Lung (tissue), 11 donors: ENCODE measurements at regions not wholly inside any gene's neighbourhood (a gene's known extent, or its start where the extent isn't known, plus 50 kb on each side); places are given as distances from the start of the nearest gene placed in this dataset.
"Not testable (repeated sequence)": the region's sequence is repeated elsewhere in the genome, so short reads cannot be mapped to it uniquely, and the experiment has no call there.

Experiments
- ATAC-seq: fragments of 200-7000 bp; cut with Tn5 transposase; one replicate; pipeline ENCODE4 v1.9.1; 2020; ENCODE audit warnings: moderate number of reproducible peaks; ENCODE audit not compliant: insufficient read depth, low FRiP score
- DNase-seq, 3 donors: peaks; one replicate each; pipeline ENCODE4 v3.0.0-alpha.2; 2013 to 2017
- H3K27ac ChIP-seq, 2 donors: one replicate each; pipeline ENCODE4 v1.5.1; 2013; ENCODE audit warnings: mild to moderate bottlenecking in 2 of 2, moderate library complexity in 2 of 2, control low read depth in 1 of 2, inconsistent platforms in 1 of 2, low read depth in 1 of 2, low read length in 1 of 2
- H3K27me3 ChIP-seq, 3 donors: one replicate each; pipeline ENCODE4 v1.5.1; 2013; ENCODE audit warnings: low read length in 2 of 3; ENCODE audit not compliant: control insufficient read depth in 3 of 3, insufficient read depth in 3 of 3
- H3K36me3 ChIP-seq, 4 donors: one replicate each; pipeline ENCODE4 v1.5.1; 2013; ENCODE audit warnings: low read length in 4 of 4, mild to moderate bottlenecking in 1 of 4, moderate library complexity in 1 of 4; ENCODE audit not compliant: control insufficient read depth in 4 of 4, insufficient read depth in 4 of 4
- H3K4me1 ChIP-seq, 5 donors: one replicate each; pipeline ENCODE4 v1.5.1; 2013; ENCODE audit warnings: low read length in 5 of 5, mild to moderate bottlenecking in 2 of 5, moderate library complexity in 1 of 5; ENCODE audit not compliant: control insufficient read depth in 5 of 5, insufficient read depth in 5 of 5
- H3K4me3 ChIP-seq: one replicate; pipeline ENCODE4 v1.5.1; 2013; ENCODE audit warnings: mild to moderate bottlenecking, control low read depth, moderate library complexity
- H3K9ac ChIP-seq, 2 donors: one replicate each; pipeline ENCODE4 v1.5.1; 2013; ENCODE audit warnings: low read length in 2 of 2, control low read depth in 1 of 2; ENCODE audit not compliant: insufficient read depth in 1 of 2
- H3K9me3 ChIP-seq, 4 donors: one replicate each; pipeline ENCODE4 v1.5.1; 2013; ENCODE audit warnings: low read length in 3 of 4, mild to moderate bottlenecking in 1 of 4, moderate library complexity in 1 of 4; ENCODE audit not compliant: control insufficient read depth in 4 of 4, insufficient read depth in 3 of 4
- CTCF ChIP-seq: IDR thresholded peaks from 2 replicates; pipeline ENCODE4 v1.5.1; 2012; ENCODE audit warnings: mild to moderate bottlenecking; ENCODE audit errors: control extremely low read depth, extremely low read depth
- WGBS, 2 donors: extraction: QIAGEN DNeasy Blood & Tissue Kit; methylation state at CpG; one replicate each; pipeline ENCODE4 v1.1.7; 2013; 5-methylcytosine and 5-hydroxymethylcytosine counted together
- donor health status: control.
- donor health status: control.
- donor health status: Bipolar disorder and iron deficiency.
- donor health status: healthy.
- donor health status: DM: yes; HTN: yes; CAD: no.

GRCh38 chr9:21533597-21533996 is 51.5 kb upstream of the IFNE start:
- Histone ChIP-seq H3K9ac (no peak overlapping the region), H3K9me3 (peaks cover 0 to 3% (median 0%) of the 10 kb centered on the region in 4 donors), H3K27me3 (no peaks in the 10 kb centered on the region), H3K4me3 (no peak overlapping the region), H3K27ac (no peak overlapping the region), H3K4me1 (no peaks in the 10 kb centered on the region), H3K36me3 (no peaks in the 10 kb centered on the region)
- DNase-seq = no peak
- no peak for ATAC-seq
- WGBS, 2 donors = 56 to 58% methylated on average over 4 of the region's 4 CpGs
- no peak for TF ChIP-seq CTCF

- no peak for TF ChIP-seq CTCF
- Histone ChIP-seq H3K27ac (no peak overlapping the region), H3K9ac (no peak overlapping the region), H3K27me3 (no peaks in the 10 kb centered on the region), H3K4me1 (no peaks in the 10 kb centered on the region), H3K4me3 (no peak overlapping the region), H3K36me3 (no peaks in the 10 kb centered on the region), H3K9me3 (peaks cover 0 to 3% (median 0%) of the 10 kb centered on the region in 4 donors)
- WGBS, 2 donors = 92 to 100% methylated on average over 2 of the region's 2 CpGs
- ATAC-seq = no peak
- DNase-seq = no peak
These were observed 53.3 kb upstream of the IFNE start for GRCh38 chr9:21535396-21535795.

- ATAC-seq (no peak), DNase-seq (no peak)
- WGBS, 2 donors = 61 to 65% methylated on average over 2 of the region's 2 CpGs
- Histone ChIP-seq H3K36me3 (no peaks in the 10 kb centered on the region), H3K4me3 (no peak overlapping the region), H3K4me1 (no peaks in the 10 kb centered on the region), H3K27ac (no peak overlapping the region), H3K9me3 (no peaks in the 10 kb centered on the region), H3K27me3 (no peaks in the 10 kb centered on the region), H3K9ac (no peak overlapping the region)
- no peak for TF ChIP-seq CTCF
These were observed 60.7 kb upstream of the IFNE start for GRCh38 chr9:21542787-21543186.

- H3K27me3 ChIP-seq = no peaks in the 10 kb centered on the region
- no peaks in the 10 kb centered on the region for H3K9me3 ChIP-seq
- no peaks in the 10 kb centered on the region for H3K36me3 ChIP-seq
- H3K9ac ChIP-seq = no peak overlapping the region
- no peak overlapping the region for H3K27ac ChIP-seq
- no peak for ATAC-seq
- 77 to 84% methylated on average over 4 of the region's 4 CpGs for WGBS, 2 donors
- no peaks in the 10 kb centered on the region for H3K4me1 ChIP-seq
- no peak overlapping the region for H3K4me3 ChIP-seq
- DNase-seq = no peak
- no peak for TF ChIP-seq CTCF
These were observed 61.1 kb upstream of the IFNE start for GRCh38 chr9:21543187-21543586.

DNA sequence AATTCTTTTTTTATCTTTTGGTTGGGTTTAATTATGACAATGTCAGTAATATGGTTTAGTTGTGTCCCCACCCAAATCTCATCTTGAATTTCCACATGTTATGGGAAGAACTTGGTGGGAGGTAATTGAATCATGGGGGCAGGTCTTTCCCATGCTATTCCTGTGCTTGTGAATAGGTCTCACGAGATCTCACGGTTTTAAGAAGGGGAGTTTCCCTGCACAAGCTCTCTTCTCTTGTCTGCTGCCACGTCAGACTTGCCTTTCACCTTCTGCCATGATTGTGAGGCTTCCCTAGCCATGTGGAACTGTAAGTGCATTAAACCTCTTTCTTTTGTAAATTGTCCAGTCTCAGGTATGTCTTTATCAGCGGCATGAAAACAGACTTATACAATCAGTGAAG is 61.7 kb upstream of the IFNE start:
- H3K9ac ChIP-seq, H3K9me3 ChIP-seq, H3K27me3 ChIP-seq, DNase-seq, H3K27ac ChIP-seq, H3K36me3 ChIP-seq, ATAC-seq, H3K4me3 ChIP-seq, H3K4me1 ChIP-seq: not testable (repeated sequence)
- 81 to 91% methylated on average over 4 of the region's 4 CpGs for WGBS, 2 donors
